ENCODE measurements at regions not wholly inside any gene's neighbourhood (a gene's known extent, or its start where the extent isn't known, plus 50 kb on each side); places are given as distances from the start of the nearest gene placed in this dataset.

- Histone ChIP-seq H3K4me3 (ENCODE audit: low read depth, low read length) (no peak overlapping the region), H2AFZ (no peak overlapping the region), H3K4me1 (no peaks in the 10 kb centered on the region), H3K9me3 (ENCODE audit: control insufficient read depth, low read length) (no peaks in the 10 kb centered on the region), H3K9ac (no peak overlapping the region), H3K36me3 (ENCODE audit: control insufficient read depth, insufficient read depth, low read length) (no peaks in the 10 kb centered on the region), H3K4me2 (ENCODE audit: low read length) (no peak overlapping the region), H3K27ac (no peak overlapping the region), H3K79me2 (no peaks in the 10 kb centered on the region), H3K27me3 (ENCODE audit: control insufficient read depth, insufficient read depth, low read length) (no peaks in the 10 kb centered on the region)
- TF ChIP-seq CTCF (IDR thresholded peaks at IDR 0.05), result no peak
Observed at GRCh38 chr9:87029905-87030304, 82.6 kb upstream of the GAS1 start.

GRCh38 chr9:87034841-87035240, 87.5 kb upstream of the GAS1 start:
- H3K27me3 ChIP-seq (ENCODE audit: control insufficient read depth, insufficient read depth, low read length), result no peaks in the 10 kb centered on the region
- no peak overlapping the region for H3K27ac ChIP-seq
- no peak overlapping the region for H3K4me3 ChIP-seq (ENCODE audit: low read depth, low read length)
- no peak overlapping the region for H2AFZ ChIP-seq
- H3K9me3 ChIP-seq (ENCODE audit: control insufficient read depth, low read length), result no peaks in the 10 kb centered on the region
- no peak overlapping the region for H3K9ac ChIP-seq
- H3K4me2 ChIP-seq (ENCODE audit: low read length), result no peak overlapping the region
- H3K79me2 ChIP-seq, result no peaks in the 10 kb centered on the region
- no peaks in the 10 kb centered on the region for H3K4me1 ChIP-seq
- TF ChIP-seq CTCF (IDR thresholded peaks at IDR 0.05), result no peak
- H3K36me3 ChIP-seq (ENCODE audit: control insufficient read depth, insufficient read depth, low read length), result no peaks in the 10 kb centered on the region

- Histone ChIP-seq H3K36me3 (ENCODE audit: control insufficient read depth, insufficient read depth, low read length) (no peaks in the 10 kb centered on the region), H3K27ac (no peak overlapping the region), H2AFZ (no peak overlapping the region), H3K27me3 (ENCODE audit: control insufficient read depth, insufficient read depth, low read length) (no peaks in the 10 kb centered on the region), H3K9ac (no peak overlapping the region), H3K4me1 (no peaks in the 10 kb centered on the region), H3K79me2 (no peaks in the 10 kb centered on the region), H3K9me3 (ENCODE audit: control insufficient read depth, low read length) (no peaks in the 10 kb centered on the region), H3K4me2 (ENCODE audit: low read length) (no peak overlapping the region), H3K4me3 (ENCODE audit: low read depth, low read length) (no peak overlapping the region)
- TF ChIP-seq CTCF (IDR thresholded peaks at IDR 0.05), result no peak
Observed at GRCh38 chr9:87035879-87036278, 88.6 kb upstream of the GAS1 start.

GRCh38 chr9:87036506-87036905, 89.2 kb upstream of the GAS1 start:
- H3K27me3 ChIP-seq (ENCODE audit: control insufficient read depth, insufficient read depth, low read length), result no peaks in the 10 kb centered on the region
- H3K4me3 ChIP-seq (ENCODE audit: low read depth, low read length), result no peak overlapping the region
- no peak overlapping the region for H2AFZ ChIP-seq
- no peak overlapping the region for H3K9ac ChIP-seq
- no peaks in the 10 kb centered on the region for H3K9me3 ChIP-seq (ENCODE audit: control insufficient read depth, low read length)
- H3K79me2 ChIP-seq, result no peaks in the 10 kb centered on the region
- H3K4me2 ChIP-seq (ENCODE audit: low read length), result no peak overlapping the region
- no peak for TF ChIP-seq CTCF (IDR thresholded peaks at IDR 0.05)
- no peak overlapping the region for H3K27ac ChIP-seq
- H3K36me3 ChIP-seq (ENCODE audit: control insufficient read depth, insufficient read depth, low read length), result no peaks in the 10 kb centered on the region
- H3K4me1 ChIP-seq, result no peaks in the 10 kb centered on the region

- H3K27me3 ChIP-seq (ENCODE audit: control insufficient read depth, insufficient read depth, low read length), result no peaks in the 10 kb centered on the region
Observed at GRCh38 chr9:87039809-87040392, 92.6 kb upstream of the GAS1 start.

More at GRCh38 chr9:87039809-87040392, 92.6 kb upstream of the GAS1 start:
- no peak overlapping the region for H3K9ac ChIP-seq
- H3K9me3 ChIP-seq (ENCODE audit: control insufficient read depth, low read length), result no peaks in the 10 kb centered on the region
- no peak overlapping the region for H3K27ac ChIP-seq
- no peaks in the 10 kb centered on the region for H3K4me1 ChIP-seq
- no peak overlapping the region for H3K4me3 ChIP-seq (ENCODE audit: low read depth, low read length)
- H3K79me2 ChIP-seq, result no peaks in the 10 kb centered on the region
- H2AFZ ChIP-seq, result no peak overlapping the region
- H3K36me3 ChIP-seq (ENCODE audit: control insufficient read depth, insufficient read depth, low read length), result no peaks in the 10 kb centered on the region
- no peak overlapping the region for H3K4me2 ChIP-seq (ENCODE audit: low read length)
- no peak for TF ChIP-seq CTCF (IDR thresholded peaks at IDR 0.05)
